Stimulated activated CD8-positive, alpha-beta memory T cell treated with anti-CD3 and anti-CD28 coated beads, Interleukin-15, amount 100 ng/mL, for 24 hours (primary cell): ENCODE measurements at regions not wholly inside any gene's neighbourhood (a gene's known extent, or its start where the extent isn't known, plus 50 kb on each side); places are given as distances from the start of the nearest gene placed in this dataset.
"Not testable (repeated sequence)": the region's sequence is repeated elsewhere in the genome, so short reads cannot be mapped to it uniquely, and the experiment has no call there.

Experiments
- DNase-seq: peaks from one replicate; pipeline ENCODE4 v3.0.0-alpha.2; 2020; ENCODE audit warnings: low read depth

- no peak for DNase-seq
These were observed 875.4 kb upstream of the WWC1 start for GRCh38 chr5:167415779-167416746.

- DNase-seq = no peak
These were observed 873.8 kb upstream of the WWC1 start for GRCh38 chr5:167417662-167418061.

GRCh38 chr5:167425161-167425560 is 866.3 kb upstream of the WWC1 start:
- DNase-seq = no peak

GRCh38 chr5:167426501-167426900 is 864.9 kb upstream of the WWC1 start:
- DNase-seq = no peak

DNA sequence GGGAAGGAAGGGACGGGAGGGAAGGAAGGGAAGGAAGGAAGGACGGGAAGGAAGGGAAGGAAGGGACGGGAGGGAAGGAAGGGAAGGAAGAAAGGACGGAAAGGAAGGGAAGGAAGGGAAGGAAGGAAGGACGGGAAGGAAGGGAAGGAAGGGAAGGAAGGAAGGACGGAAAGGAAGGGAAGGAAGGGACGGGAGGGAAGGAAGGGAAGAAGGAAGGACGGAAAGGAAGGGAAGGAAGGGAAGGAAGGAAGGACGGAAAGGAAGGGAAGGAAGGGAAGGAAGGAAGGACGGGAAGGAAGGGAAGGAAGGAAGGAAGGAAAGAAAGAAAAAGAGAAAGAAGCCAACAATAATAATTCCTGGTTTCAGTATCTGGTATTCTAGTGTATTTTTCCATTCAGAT is 863.8 kb upstream of the WWC1 start:
- DNase-seq = not testable (repeated sequence)

DNA sequence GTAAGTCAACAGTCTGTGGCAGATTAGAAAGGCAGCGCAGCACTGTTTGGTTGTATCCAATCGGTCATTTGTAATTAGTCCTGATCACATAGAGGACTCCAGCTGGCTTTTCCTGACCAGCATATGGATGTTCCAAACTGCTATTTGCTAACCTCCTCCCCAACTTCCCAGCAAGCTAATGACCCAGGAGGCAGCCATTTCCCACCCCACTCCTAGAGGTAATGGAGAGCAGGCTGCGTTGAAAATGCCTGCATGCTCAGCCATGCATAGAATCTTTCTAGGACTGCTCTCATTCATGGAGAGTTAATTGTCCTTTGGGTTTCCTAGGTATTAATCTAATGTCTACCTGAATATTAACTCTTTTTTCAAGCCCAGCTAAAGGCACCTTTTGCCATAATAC is 850.6 kb upstream of the WWC1 start:
- no peak for DNase-seq

- no peak for DNase-seq
These were observed 848.5 kb upstream of the WWC1 start for GRCh38 chr5:167442922-167443321.

DNA sequence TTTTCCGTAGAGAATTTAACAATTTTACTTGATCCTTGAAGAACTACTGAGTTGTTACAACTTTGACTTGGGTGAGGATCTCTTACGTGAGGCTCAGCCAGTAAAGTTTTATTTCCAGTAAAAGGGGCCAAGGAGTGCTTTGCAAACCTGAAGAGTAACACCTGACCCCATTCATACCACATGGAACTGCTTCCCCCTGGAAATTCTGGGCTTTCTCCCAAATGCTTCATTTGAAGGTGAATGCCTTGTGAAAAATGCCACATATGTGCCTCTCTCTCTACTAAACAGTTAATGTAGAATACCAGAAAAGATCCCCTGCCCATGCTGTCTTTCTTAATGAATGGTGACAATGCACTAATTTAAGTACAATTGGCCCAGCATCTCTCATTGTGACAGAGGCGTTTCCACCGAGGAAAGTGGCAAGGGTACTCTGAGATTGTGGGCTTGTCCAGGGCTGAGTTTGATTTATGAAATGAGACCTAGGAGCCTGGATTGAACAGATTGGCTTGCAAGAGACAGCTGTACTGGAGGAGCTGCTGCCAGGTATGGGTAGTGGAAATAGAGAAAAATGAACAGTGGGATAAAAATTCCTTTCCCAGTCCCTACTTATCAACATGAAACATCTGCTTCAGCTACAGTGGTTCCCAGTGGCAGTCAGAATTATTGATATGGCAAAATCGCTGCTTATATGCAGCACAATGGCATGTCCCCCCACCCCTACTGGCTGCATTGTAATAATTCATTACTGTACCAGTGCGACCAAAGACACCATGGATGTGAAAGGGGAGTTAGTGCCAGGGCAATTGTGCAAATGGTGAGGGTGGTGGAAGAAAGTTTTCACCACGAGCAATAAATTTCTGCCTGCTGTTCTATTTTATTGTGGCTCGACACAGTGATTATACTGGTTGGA is 843.7 kb upstream of the WWC1 start:
- DNase-seq = no peak

DNA sequence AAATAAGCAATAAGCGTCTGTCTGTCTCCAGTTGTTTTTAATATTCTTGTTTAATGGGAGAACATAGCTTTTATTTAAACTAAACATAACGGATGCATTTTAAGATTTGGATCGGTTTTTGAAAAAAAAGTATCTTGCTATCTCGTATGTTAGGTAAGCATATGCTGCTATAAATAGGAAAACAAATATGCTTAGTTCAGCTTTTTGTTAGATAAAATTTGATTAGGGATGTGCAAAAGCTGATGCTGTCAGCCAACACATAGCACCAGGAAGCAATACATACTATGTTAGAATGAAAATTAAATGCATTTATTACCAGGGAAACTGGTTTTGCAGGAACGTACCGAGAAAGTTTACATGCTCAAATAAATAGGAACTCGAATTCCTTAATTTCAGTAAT is 843.1 kb upstream of the WWC1 start:
- no peak for DNase-seq

- DNase-seq = no peak
These were observed 840.4 kb upstream of the WWC1 start for GRCh38 chr5:167451076-167451475.

DNA sequence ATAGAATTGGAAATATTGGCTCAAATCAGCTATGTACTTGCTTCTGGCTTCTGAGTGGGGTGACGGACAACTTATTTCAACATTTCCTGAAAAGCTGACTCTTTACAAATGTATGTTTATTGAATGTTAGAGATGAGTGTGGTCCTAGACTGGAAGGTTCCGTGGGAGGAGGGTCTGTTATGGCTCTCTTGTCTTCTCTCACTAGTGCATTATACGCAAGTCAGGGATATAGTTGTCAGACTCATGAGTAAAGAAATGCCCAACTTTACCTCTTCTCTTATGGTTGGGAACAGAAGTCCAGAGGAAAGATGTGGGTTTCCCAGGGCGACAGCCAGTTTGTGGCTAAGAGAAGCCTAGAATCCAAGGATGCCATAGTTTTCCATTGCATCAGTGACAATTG is 839.3 kb upstream of the WWC1 start:
- no peak for DNase-seq

- DNase-seq = no peak
These were observed 838.0 kb upstream of the WWC1 start for GRCh38 chr5:167453246-167454030.

- DNase-seq = no peak
These were observed 833.0 kb upstream of the WWC1 start for GRCh38 chr5:167458412-167458811.

DNA sequence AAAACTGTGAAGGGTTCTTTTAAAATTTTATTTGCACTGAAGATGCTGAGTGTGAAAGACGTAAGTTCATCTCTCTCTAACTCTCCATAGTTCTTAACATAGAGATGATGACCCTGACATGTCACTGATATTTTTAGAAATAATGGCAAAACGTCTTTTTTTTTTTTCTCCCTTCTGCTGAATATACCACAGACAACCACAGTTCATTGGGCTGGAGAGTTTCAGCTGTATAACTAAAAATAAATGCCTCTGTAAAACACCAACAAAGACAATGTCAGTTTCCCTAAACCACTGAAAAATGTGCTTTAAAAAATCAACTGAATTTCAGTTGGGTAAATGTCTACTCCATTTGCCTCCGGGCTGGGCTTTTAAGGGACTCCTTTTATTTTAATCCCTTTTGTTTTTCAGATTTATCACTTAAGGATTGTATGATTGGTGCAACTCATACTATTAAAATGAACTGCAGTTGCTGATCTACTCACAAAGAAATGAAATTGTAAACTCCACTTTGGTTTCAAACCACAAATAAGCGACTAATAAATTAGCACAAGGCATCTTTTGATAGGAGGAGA is 830.9 kb upstream of the WWC1 start:
- no peak for DNase-seq

DNA sequence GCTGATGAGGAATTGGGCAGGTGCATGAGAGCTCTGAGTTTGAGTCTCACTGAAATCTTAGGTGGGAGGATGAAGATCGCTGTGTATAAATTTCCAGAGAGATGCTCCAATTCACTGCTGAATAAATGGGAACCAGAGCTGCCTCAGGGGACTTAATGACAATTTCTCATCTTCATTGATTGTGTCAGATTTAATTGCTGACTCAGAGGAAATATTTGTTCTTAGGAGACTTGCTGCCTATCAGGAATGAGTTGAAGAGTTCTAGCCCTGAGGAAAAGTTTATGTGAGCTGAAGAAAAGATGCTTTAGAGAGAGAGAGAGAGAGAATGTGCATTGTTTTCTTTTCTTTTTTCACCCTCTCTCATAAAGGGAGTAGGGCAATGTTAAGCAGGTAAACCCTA is 827.5 kb upstream of the WWC1 start:
- no peak for DNase-seq

DNA sequence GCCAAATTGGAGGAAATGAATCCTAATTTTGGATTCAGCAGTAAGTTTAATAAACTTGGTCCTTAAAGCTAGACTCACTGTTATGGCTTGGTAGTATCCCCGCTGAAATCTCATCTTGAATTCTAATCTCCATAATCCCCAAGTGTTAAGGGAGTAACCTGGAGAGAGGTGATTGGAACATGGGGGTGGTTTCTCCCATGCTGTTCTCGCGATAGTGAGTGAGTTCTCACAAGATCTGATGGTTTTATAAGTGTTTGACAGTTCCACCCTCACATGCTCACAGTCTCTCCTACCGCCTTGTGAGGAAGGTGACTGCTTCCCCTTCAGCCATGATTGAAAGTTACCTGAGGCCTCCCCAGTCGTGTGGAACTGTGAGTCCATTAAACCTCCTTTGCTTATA is 824.5 kb upstream of the WWC1 start:
- DNase-seq = no peak

GRCh38 chr5:167472566-167473108 is 818.8 kb upstream of the WWC1 start:
- no peak for DNase-seq

DNA sequence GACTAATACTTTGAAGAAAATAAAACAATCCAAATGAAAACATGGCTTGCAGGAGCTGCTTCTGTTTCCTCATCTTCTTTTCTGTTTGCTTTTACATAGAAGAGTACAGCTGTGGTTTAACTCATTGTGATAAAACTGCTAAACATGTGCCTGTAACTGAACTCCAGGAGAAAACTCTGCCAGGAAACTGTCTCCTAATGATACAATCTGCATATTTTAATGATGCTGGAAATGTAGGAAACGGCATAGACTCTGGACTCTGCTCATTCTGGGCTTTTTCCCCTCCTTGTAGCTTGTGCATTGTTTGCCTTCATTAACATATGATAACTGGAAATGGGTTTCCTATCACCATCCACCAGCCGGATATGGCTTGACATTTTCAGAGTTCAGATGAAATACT is 813.3 kb upstream of the WWC1 start:
- no peak for DNase-seq

DNA sequence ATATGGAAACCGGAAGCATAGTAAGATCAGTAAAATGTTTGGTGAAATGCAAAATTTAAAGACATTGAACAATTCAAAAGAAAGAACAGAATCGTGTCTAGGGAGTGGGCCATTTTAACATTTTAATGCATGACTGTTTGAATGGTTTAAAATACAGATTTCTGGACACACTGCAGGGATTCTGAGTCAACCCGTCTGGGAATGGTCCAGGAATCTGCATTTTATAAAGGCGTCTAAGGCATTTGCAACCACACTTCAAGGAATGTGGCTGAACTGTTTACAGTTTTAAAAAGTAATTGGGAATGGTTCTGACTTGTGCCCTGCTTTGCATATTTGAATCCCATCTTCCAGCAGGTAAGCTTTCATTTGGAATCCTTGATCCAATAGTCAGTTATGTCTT is 811.7 kb upstream of the WWC1 start:
- DNase-seq = no peak

GRCh38 chr5:167481345-167481744 is 810.1 kb upstream of the WWC1 start:
- no peak for DNase-seq

GRCh38 chr5:167482555-167482954 is 808.9 kb upstream of the WWC1 start:
- DNase-seq = no peak
